ENCODE measurements at regions not wholly inside any gene's neighbourhood (a gene's known extent, or its start where the extent isn't known, plus 50 kb on each side); places are given as distances from the start of the nearest gene placed in this dataset.
"Not testable (repeated sequence)": the region's sequence is repeated elsewhere in the genome, so short reads cannot be mapped to it uniquely, and the experiment has no call there.

GRCh38 chr9:38171538-38171884 is 102.5 kb upstream of the SHB start:
- H3K27ac ChIP-seq (ENCODE audit: low read depth, low read length) = no peak overlapping the region
- H3K9me3 ChIP-seq (ENCODE audit: control insufficient read depth in 1 of 2, low read length in 2 of 2) = peaks cover 4 to 6% of the 10 kb centered on the region in 2 donors
- no peaks in the 10 kb centered on the region for H3K4me1 ChIP-seq (ENCODE audit: control insufficient read depth in 1 of 2, insufficient read depth in 2 of 2, low read length in 2 of 2)
- H3K4me3 ChIP-seq (ENCODE audit: low read depth in 1 of 2, low read length in 2 of 2) = no peak overlapping the region
- no peaks in the 10 kb centered on the region for H3K36me3 ChIP-seq (ENCODE audit: control insufficient read depth in 1 of 2, insufficient read depth in 2 of 2, low read length in 2 of 2)
- no peak overlapping the region for H3K9ac ChIP-seq (ENCODE audit: low read depth in 1 of 2, low read length in 2 of 2)
- peaks cover 0 to 4% of the 10 kb centered on the region in 2 donors for H3K27me3 ChIP-seq (ENCODE audit: control insufficient read depth in 1 of 2, insufficient read depth in 2 of 2, low read length in 2 of 2)

GRCh38 chr9:38170763-38171537 is 101.9 kb upstream of the SHB start:
- not testable (repeated sequence) for H3K36me3 ChIP-seq (ENCODE audit: control insufficient read depth in 1 of 2, insufficient read depth in 2 of 2, low read length in 2 of 2); H3K27ac ChIP-seq (ENCODE audit: low read depth, low read length); H3K4me1 ChIP-seq (ENCODE audit: control insufficient read depth in 1 of 2, insufficient read depth in 2 of 2, low read length in 2 of 2); H3K4me3 ChIP-seq (ENCODE audit: low read depth in 1 of 2, low read length in 2 of 2); H3K9me3 ChIP-seq (ENCODE audit: control insufficient read depth in 1 of 2, low read length in 2 of 2); H3K27me3 ChIP-seq (ENCODE audit: control insufficient read depth in 1 of 2, insufficient read depth in 2 of 2, low read length in 2 of 2); H3K9ac ChIP-seq (ENCODE audit: low read depth in 1 of 2, low read length in 2 of 2)

- H3K36me3 ChIP-seq (ENCODE audit: control insufficient read depth in 1 of 2, insufficient read depth in 2 of 2, low read length in 2 of 2); H3K27ac ChIP-seq (ENCODE audit: low read depth, low read length); H3K4me3 ChIP-seq (ENCODE audit: low read depth in 1 of 2, low read length in 2 of 2); H3K4me1 ChIP-seq (ENCODE audit: control insufficient read depth in 1 of 2, insufficient read depth in 2 of 2, low read length in 2 of 2); H3K9ac ChIP-seq (ENCODE audit: low read depth in 1 of 2, low read length in 2 of 2); H3K9me3 ChIP-seq (ENCODE audit: control insufficient read depth in 1 of 2, low read length in 2 of 2); H3K27me3 ChIP-seq (ENCODE audit: control insufficient read depth in 1 of 2, insufficient read depth in 2 of 2, low read length in 2 of 2): not testable (repeated sequence)
Observed at GRCh38 chr9:38170155-38170554, 101.1 kb upstream of the SHB start.

- Histone ChIP-seq H3K27ac (ENCODE audit: low read depth, low read length) (no peak overlapping the region), H3K27me3 (ENCODE audit: control insufficient read depth in 1 of 2, insufficient read depth in 2 of 2, low read length in 2 of 2) (peaks cover 0 to 4% of the 10 kb centered on the region in 2 donors), H3K4me3 (ENCODE audit: low read depth in 1 of 2, low read length in 2 of 2) (no peak overlapping the region), H3K9me3 (ENCODE audit: control insufficient read depth in 1 of 2, low read length in 2 of 2) (peaks cover 4 to 6% of the 10 kb centered on the region in 2 donors), H3K9ac (ENCODE audit: low read depth in 1 of 2, low read length in 2 of 2) (no peak overlapping the region), H3K36me3 (ENCODE audit: control insufficient read depth in 1 of 2, insufficient read depth in 2 of 2, low read length in 2 of 2) (no peaks in the 10 kb centered on the region), H3K4me1 (ENCODE audit: control insufficient read depth in 1 of 2, insufficient read depth in 2 of 2, low read length in 2 of 2) (no peaks in the 10 kb centered on the region)
Observed at GRCh38 chr9:38166501-38166900, 97.5 kb upstream of the SHB start.

GRCh38 chr9:38164659-38165221 is 95.7 kb upstream of the SHB start:
- H3K4me1 ChIP-seq (ENCODE audit: control insufficient read depth in 1 of 2, insufficient read depth in 2 of 2, low read length in 2 of 2) = no peaks in the 10 kb centered on the region

GRCh38 chr9:38163518-38163917 is 94.5 kb upstream of the SHB start:
- Histone ChIP-seq H3K27ac (ENCODE audit: low read depth, low read length) (no peak overlapping the region), H3K4me1 (ENCODE audit: control insufficient read depth in 1 of 2, insufficient read depth in 2 of 2, low read length in 2 of 2) (no peaks in the 10 kb centered on the region), H3K9ac (ENCODE audit: low read depth in 1 of 2, low read length in 2 of 2) (no peak overlapping the region), H3K4me3 (ENCODE audit: low read depth in 1 of 2, low read length in 2 of 2) (no peak overlapping the region), H3K36me3 (ENCODE audit: control insufficient read depth in 1 of 2, insufficient read depth in 2 of 2, low read length in 2 of 2) (no peaks in the 10 kb centered on the region), H3K27me3 (ENCODE audit: control insufficient read depth in 1 of 2, insufficient read depth in 2 of 2, low read length in 2 of 2) (peaks cover 0 to 4% of the 10 kb centered on the region in 2 donors), H3K9me3 (ENCODE audit: control insufficient read depth in 1 of 2, low read length in 2 of 2) (no peaks in the 10 kb centered on the region)

More at GRCh38 chr9:38164659-38165221, 95.7 kb upstream of the SHB start:
- Histone ChIP-seq H3K9me3 (ENCODE audit: control insufficient read depth in 1 of 2, low read length in 2 of 2) (no peaks in the 10 kb centered on the region), H3K27ac (ENCODE audit: low read depth, low read length) (no peak overlapping the region), H3K27me3 (ENCODE audit: control insufficient read depth in 1 of 2, insufficient read depth in 2 of 2, low read length in 2 of 2) (peaks cover 0 to 4% of the 10 kb centered on the region in 2 donors), H3K9ac (ENCODE audit: low read depth in 1 of 2, low read length in 2 of 2) (no peak overlapping the region), H3K4me3 (ENCODE audit: low read depth in 1 of 2, low read length in 2 of 2) (no peak overlapping the region), H3K36me3 (ENCODE audit: control insufficient read depth in 1 of 2, insufficient read depth in 2 of 2, low read length in 2 of 2) (no peaks in the 10 kb centered on the region)

GRCh38 chr9:38162332-38163211 is 93.5 kb upstream of the SHB start:
- peaks cover 0 to 4% of the 10 kb centered on the region in 2 donors for H3K27me3 ChIP-seq (ENCODE audit: control insufficient read depth in 1 of 2, insufficient read depth in 2 of 2, low read length in 2 of 2)
- H3K27ac ChIP-seq (ENCODE audit: low read depth, low read length) = no peak overlapping the region
- no peaks in the 10 kb centered on the region for H3K36me3 ChIP-seq (ENCODE audit: control insufficient read depth in 1 of 2, insufficient read depth in 2 of 2, low read length in 2 of 2)
- no peaks in the 10 kb centered on the region for H3K9me3 ChIP-seq (ENCODE audit: control insufficient read depth in 1 of 2, low read length in 2 of 2)
- H3K4me1 ChIP-seq (ENCODE audit: control insufficient read depth in 1 of 2, insufficient read depth in 2 of 2, low read length in 2 of 2) = no peaks in the 10 kb centered on the region
- H3K9ac ChIP-seq (ENCODE audit: low read depth in 1 of 2, low read length in 2 of 2) = no peak overlapping the region
- no peak overlapping the region for H3K4me3 ChIP-seq (ENCODE audit: low read depth in 1 of 2, low read length in 2 of 2)

GRCh38 chr9:38160613-38161215 is 91.7 kb upstream of the SHB start:
- Histone ChIP-seq H3K27ac (ENCODE audit: low read depth, low read length) (no peak overlapping the region), H3K9ac (ENCODE audit: low read depth in 1 of 2, low read length in 2 of 2) (peak overlapping the region in 1 of 2 donors; percentile 22), H3K9me3 (ENCODE audit: control insufficient read depth in 1 of 2, low read length in 2 of 2) (no peaks in the 10 kb centered on the region), H3K4me1 (ENCODE audit: control insufficient read depth in 1 of 2, insufficient read depth in 2 of 2, low read length in 2 of 2) (no peaks in the 10 kb centered on the region), H3K36me3 (ENCODE audit: control insufficient read depth in 1 of 2, insufficient read depth in 2 of 2, low read length in 2 of 2) (no peaks in the 10 kb centered on the region), H3K4me3 (ENCODE audit: low read depth in 1 of 2, low read length in 2 of 2) (no peak overlapping the region), H3K27me3 (ENCODE audit: control insufficient read depth in 1 of 2, insufficient read depth in 2 of 2, low read length in 2 of 2) (no peaks in the 10 kb centered on the region)

- Histone ChIP-seq H3K4me3 (ENCODE audit: low read depth in 1 of 2, low read length in 2 of 2) (no peak overlapping the region), H3K27me3 (ENCODE audit: control insufficient read depth in 1 of 2, insufficient read depth in 2 of 2, low read length in 2 of 2) (no peaks in the 10 kb centered on the region), H3K36me3 (ENCODE audit: control insufficient read depth in 1 of 2, insufficient read depth in 2 of 2, low read length in 2 of 2) (no peaks in the 10 kb centered on the region), H3K9me3 (ENCODE audit: control insufficient read depth in 1 of 2, low read length in 2 of 2) (no peaks in the 10 kb centered on the region), H3K9ac (ENCODE audit: low read depth in 1 of 2, low read length in 2 of 2) (no peak overlapping the region), H3K4me1 (ENCODE audit: control insufficient read depth in 1 of 2, insufficient read depth in 2 of 2, low read length in 2 of 2) (no peaks in the 10 kb centered on the region), H3K27ac (ENCODE audit: low read depth, low read length) (no peak overlapping the region)
Observed at GRCh38 chr9:38159599-38159998, 90.6 kb upstream of the SHB start.

GRCh38 chr9:38158628-38159027 is 89.6 kb upstream of the SHB start:
- H3K9me3 ChIP-seq (ENCODE audit: control insufficient read depth in 1 of 2, low read length in 2 of 2) = no peaks in the 10 kb centered on the region
- H3K9ac ChIP-seq (ENCODE audit: low read depth in 1 of 2, low read length in 2 of 2) = no peak overlapping the region
- no peaks in the 10 kb centered on the region for H3K36me3 ChIP-seq (ENCODE audit: control insufficient read depth in 1 of 2, insufficient read depth in 2 of 2, low read length in 2 of 2)
- H3K4me1 ChIP-seq (ENCODE audit: control insufficient read depth in 1 of 2, insufficient read depth in 2 of 2, low read length in 2 of 2) = no peaks in the 10 kb centered on the region
- no peak overlapping the region for H3K27ac ChIP-seq (ENCODE audit: low read depth, low read length)
- H3K4me3 ChIP-seq (ENCODE audit: low read depth in 1 of 2, low read length in 2 of 2) = no peak overlapping the region
- no peaks in the 10 kb centered on the region for H3K27me3 ChIP-seq (ENCODE audit: control insufficient read depth in 1 of 2, insufficient read depth in 2 of 2, low read length in 2 of 2)

All from duodenal mucosa (tissue), 2 donors.